Duodenal mucosa (tissue), 2 donors: ENCODE measurements at regions not wholly inside any gene's neighbourhood (a gene's known extent, or its start where the extent isn't known, plus 50 kb on each side); places are given as distances from the start of the nearest gene placed in this dataset.
"Not testable (repeated sequence)": the region's sequence is repeated elsewhere in the genome, so short reads cannot be mapped to it uniquely, and the experiment has no call there.

Source experiments
- H3K27ac ChIP-seq: one replicate; pipeline ENCODE4 v1.7.0; 2013; ENCODE audit warnings: low read depth, low read length
- H3K27me3 ChIP-seq, 2 donors: one replicate each; pipeline ENCODE4 v1.7.0; 2013; ENCODE audit warnings: low read length in 2 of 2, control low read depth in 1 of 2; ENCODE audit not compliant: insufficient read depth in 2 of 2, control insufficient read depth in 1 of 2
- H3K36me3 ChIP-seq, 2 donors: one replicate each; pipeline ENCODE4 v1.7.0; 2013; ENCODE audit warnings: low read length in 2 of 2, control low read depth in 1 of 2; ENCODE audit not compliant: insufficient read depth in 2 of 2, control insufficient read depth in 1 of 2
- H3K4me1 ChIP-seq, 2 donors: one replicate each; pipeline ENCODE4 v1.7.0; 2013; ENCODE audit warnings: low read length in 2 of 2, control low read depth in 1 of 2; ENCODE audit not compliant: insufficient read depth in 2 of 2, control insufficient read depth in 1 of 2
- H3K4me3 ChIP-seq, 2 donors: one replicate each; pipeline ENCODE4 v1.7.0; 2013; ENCODE audit warnings: low read length in 2 of 2, low read depth in 1 of 2
- H3K9ac ChIP-seq, 2 donors: one replicate each; pipeline ENCODE4 v1.7.0; 2013; ENCODE audit warnings: low read length in 2 of 2, low read depth in 1 of 2
- H3K9me3 ChIP-seq, 2 donors: one replicate each; pipeline ENCODE4 v1.7.0; 2013; ENCODE audit warnings: low read length in 2 of 2, control low read depth in 1 of 2; ENCODE audit not compliant: control insufficient read depth in 1 of 2

- no peak overlapping the region for H3K27ac ChIP-seq
- H3K36me3 ChIP-seq: no peaks in the 10 kb centered on the region
- no peaks in the 10 kb centered on the region for H3K27me3 ChIP-seq
- H3K9me3 ChIP-seq: no peaks in the 10 kb centered on the region
- no peak overlapping the region for H3K4me3 ChIP-seq
- H3K4me1 ChIP-seq: no peaks in the 10 kb centered on the region
- no peak overlapping the region for H3K9ac ChIP-seq
Observed at GRCh38 chr3:144482876-144483275, 511.3 kb downstream of the DIPK2A start.

DNA sequence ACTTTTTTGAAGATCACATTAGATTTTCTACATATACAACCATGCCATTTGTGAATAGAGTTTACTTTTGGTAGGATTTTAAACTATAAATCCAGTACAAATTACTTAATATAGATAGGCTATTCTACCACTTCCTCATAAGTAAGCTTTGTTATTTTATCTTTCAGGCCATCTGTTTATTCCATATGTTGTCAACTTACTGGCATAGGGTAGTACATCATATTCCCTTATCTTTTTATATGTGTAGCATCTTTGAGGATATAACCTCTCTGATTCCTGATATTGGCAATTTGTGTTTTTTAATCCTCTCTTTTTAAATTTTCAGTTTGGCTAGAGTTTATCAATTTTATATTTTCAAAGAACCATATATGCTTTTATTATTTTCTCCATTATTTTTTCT lies 515.4 kb downstream of the DIPK2A start:
- H3K4me1 ChIP-seq: no peaks in the 10 kb centered on the region
- no peak overlapping the region for H3K4me3 ChIP-seq
- H3K36me3 ChIP-seq: no peaks in the 10 kb centered on the region
- H3K9me3 ChIP-seq: no peaks in the 10 kb centered on the region
- no peak overlapping the region for H3K27ac ChIP-seq
- H3K27me3 ChIP-seq: no peaks in the 10 kb centered on the region
- no peak overlapping the region for H3K9ac ChIP-seq

DNA sequence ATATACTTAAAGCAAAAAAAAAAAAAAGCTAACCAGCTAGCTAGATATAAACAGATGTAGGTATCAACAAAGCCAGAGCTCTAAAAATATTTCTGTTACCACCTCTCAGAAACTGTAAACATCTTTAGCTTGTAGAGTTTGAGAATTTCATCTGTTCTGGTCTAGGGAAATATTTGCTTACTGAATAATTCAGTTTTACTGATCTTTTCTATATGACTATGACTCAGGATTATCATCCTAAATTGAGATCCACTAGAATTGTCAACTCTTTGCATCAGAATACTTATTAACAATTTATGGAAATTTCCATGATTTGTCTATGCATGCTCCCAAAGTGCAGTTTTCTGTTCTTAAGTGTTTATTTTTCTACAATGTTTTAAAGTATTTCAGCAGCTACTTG lies 517.3 kb downstream of the DIPK2A start:
- Histone ChIP-seq H3K4me3 (no peak overlapping the region), H3K9ac (no peak overlapping the region), H3K9me3 (no peaks in the 10 kb centered on the region), H3K27ac (no peak overlapping the region), H3K4me1 (no peaks in the 10 kb centered on the region), H3K36me3 (no peaks in the 10 kb centered on the region), H3K27me3 (no peaks in the 10 kb centered on the region)

DNA sequence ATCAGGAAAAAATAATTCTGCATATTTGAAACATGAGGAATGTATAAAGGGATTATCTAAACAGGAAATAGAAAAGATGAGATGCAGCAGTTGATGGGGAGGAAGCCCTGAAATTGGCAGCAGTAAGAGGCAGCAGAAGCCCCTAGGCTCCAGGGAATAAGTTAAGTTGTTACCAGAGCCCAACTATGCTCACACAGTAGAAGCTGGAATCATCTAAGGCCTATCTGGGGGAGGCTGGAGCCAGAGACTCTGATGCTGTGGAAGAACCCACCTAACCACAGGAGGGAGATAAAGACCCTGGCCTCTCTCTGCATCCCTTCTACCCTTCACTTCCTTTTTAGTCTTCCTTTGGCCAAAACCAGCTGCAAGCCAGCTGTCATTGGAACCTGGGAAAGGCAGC lies 519.7 kb downstream of the DIPK2A start:
- Histone ChIP-seq H3K27ac (no peak overlapping the region), H3K4me1 (no peaks in the 10 kb centered on the region), H3K9ac (no peak overlapping the region), H3K36me3 (no peaks in the 10 kb centered on the region), H3K9me3 (no peaks in the 10 kb centered on the region), H3K27me3 (no peaks in the 10 kb centered on the region), H3K4me3 (no peak overlapping the region)

DNA sequence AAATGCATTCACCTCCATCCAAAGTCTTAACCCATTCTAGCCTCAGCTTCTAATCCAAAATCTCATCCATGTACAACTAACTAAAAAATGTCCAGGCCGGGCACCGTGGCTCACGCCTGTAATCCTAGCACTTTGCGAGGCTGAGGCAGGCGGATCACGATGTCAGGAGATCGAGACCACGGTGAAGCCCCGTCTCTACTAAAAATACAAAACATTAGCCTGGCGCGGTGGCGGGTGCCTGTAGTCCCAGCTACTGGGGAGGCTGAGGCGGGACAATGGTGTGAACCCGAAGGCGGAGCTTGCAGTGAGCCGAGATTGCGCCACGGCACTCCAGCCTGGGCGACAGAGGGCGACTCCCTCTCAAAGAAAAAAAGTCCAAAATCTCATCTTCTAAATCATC lies 523.0 kb downstream of the DIPK2A start:
- not testable (repeated sequence) for H3K36me3 ChIP-seq

DNA sequence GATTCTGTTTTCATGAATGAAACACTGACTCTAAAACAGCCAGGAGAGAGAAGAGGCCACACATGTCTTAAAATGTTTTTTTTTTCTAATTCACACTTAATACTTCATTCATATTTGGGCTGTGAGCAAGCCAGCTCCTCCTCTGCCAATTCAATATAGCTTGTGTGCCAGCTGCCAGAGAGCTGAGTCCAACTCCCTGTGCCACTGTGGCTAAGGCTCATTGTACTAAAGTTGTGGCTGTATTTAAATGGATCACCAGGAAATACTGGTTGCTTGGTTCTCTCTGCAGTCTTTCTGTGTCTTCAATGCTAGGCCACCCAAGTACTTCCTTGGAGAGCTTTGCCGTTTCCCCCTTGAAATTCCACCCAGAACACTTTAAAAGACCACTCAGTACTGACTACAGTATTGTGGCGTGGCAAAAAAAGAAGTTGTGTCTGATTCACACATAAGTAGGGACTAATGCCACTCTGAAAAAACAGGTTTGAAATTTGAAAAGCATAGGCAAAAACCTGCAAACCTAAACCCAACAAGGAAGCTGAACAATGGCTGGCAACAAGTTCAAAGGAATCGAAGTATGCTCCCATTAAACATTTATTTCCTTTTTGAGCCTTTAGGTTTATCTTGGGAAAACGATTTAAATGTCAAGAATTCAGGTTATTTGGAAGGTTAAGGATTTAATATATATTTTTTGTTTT lies 524.7 kb downstream of the DIPK2A start:
- H3K27me3 ChIP-seq: no peaks in the 10 kb centered on the region
- no peak overlapping the region for H3K4me3 ChIP-seq
- no peaks in the 10 kb centered on the region for H3K4me1 ChIP-seq
- no peaks in the 10 kb centered on the region for H3K36me3 ChIP-seq
- no peaks in the 10 kb centered on the region for H3K9me3 ChIP-seq
- no peak overlapping the region for H3K9ac ChIP-seq
- H3K27ac ChIP-seq: no peak overlapping the region

More for the DNA sequence above, 523.0 kb downstream of the DIPK2A start:
- H3K27ac ChIP-seq, H3K4me3 ChIP-seq, H3K9me3 ChIP-seq, H3K4me1 ChIP-seq, H3K9ac ChIP-seq, H3K27me3 ChIP-seq: not testable (repeated sequence)

DNA sequence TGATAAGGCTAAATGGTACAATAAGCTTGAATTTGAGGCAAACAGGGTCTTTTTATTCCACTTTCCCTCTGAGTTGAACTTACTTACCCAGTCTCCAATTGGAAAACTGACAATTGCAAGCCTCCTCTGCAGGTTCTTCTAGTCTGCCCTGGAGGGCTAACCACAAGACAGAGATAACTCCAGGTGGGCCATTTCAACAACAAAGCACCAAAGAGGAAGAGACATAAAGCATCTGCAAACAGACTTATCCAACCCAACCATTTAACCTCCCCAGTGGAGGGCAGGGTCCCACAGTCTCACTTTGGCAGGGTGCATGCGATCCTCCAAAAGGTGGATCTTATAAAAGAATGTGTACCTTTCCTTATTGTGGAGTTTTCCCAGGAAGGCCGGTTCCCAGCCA lies 525.8 kb downstream of the DIPK2A start:
- Histone ChIP-seq H3K4me1 (no peaks in the 10 kb centered on the region), H3K9me3 (no peaks in the 10 kb centered on the region), H3K27ac (no peak overlapping the region), H3K27me3 (no peaks in the 10 kb centered on the region), H3K4me3 (no peak overlapping the region), H3K36me3 (no peaks in the 10 kb centered on the region), H3K9ac (no peak overlapping the region)

DNA sequence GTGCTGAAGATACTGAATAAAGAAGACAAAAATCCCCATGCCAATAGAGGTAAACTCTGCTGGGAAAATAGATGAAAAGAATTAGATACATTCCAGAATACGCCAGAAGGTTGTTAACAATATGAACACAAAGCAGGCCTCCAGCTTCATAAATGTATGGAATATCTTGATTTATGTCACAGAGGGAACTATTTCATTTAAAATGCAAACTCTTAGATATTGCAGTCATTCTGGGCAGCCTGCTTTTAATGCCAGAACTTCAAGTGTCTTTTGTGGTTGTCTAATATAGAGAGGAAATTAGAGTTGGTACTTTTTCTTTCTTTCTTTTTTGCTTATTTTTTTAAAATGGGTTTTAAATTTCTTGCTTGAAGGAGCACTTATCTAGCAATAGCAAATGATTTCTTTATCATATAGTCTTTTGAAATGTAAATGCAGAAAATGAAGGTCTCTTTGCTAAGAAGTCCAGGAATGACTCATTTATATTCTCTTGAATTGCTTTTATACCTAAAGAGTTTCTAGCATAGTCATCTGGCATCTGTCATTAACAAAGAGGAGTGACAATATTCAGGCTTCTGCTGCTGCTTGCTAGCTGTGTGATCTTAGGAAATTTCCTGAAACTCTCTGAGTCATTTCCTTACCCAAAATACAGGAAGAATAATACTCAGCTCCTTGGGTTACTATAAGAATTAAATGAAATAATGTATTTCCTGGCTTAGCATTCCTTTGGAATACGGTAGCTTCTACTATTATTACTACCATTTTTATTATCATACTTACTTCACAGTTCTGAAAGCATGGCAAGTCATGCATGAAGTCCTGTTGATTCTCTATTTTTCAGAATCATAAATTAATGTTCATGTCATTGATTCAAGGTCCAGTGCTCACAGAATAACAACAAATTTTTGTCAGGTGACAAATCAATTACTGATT lies 527.6 kb downstream of the DIPK2A start:
- Histone ChIP-seq H3K9me3 (no peaks in the 10 kb centered on the region), H3K9ac (no peak overlapping the region), H3K27me3 (no peaks in the 10 kb centered on the region)

GRCh38 chr3:144501467-144501866 lies 529.8 kb downstream of the DIPK2A start:
- H3K27ac ChIP-seq: no peak overlapping the region

More for the DNA sequence above, 527.6 kb downstream of the DIPK2A start:
- Histone ChIP-seq H3K36me3 (no peaks in the 10 kb centered on the region), H3K4me1 (no peaks in the 10 kb centered on the region), H3K27ac (no peak overlapping the region), H3K4me3 (no peak overlapping the region)

GRCh38 chr3:144502402-144502801 lies 530.8 kb downstream of the DIPK2A start:
- no peaks in the 10 kb centered on the region for H3K27me3 ChIP-seq
- H3K36me3 ChIP-seq: no peaks in the 10 kb centered on the region
- H3K9me3 ChIP-seq: no peaks in the 10 kb centered on the region
- H3K4me3 ChIP-seq: no peak overlapping the region
- no peak overlapping the region for H3K9ac ChIP-seq
- no peaks in the 10 kb centered on the region for H3K4me1 ChIP-seq
- no peak overlapping the region for H3K27ac ChIP-seq

More at GRCh38 chr3:144501467-144501866, 529.8 kb downstream of the DIPK2A start:
- no peaks in the 10 kb centered on the region for H3K36me3 ChIP-seq
- H3K4me3 ChIP-seq: no peak overlapping the region
- H3K9me3 ChIP-seq: no peaks in the 10 kb centered on the region
- no peaks in the 10 kb centered on the region for H3K4me1 ChIP-seq
- H3K9ac ChIP-seq: no peak overlapping the region
- no peaks in the 10 kb centered on the region for H3K27me3 ChIP-seq
